Activated CD4-positive, alpha-beta T cell treated with anti-CD3 and anti-CD28 coated beads, Interleukin-2, Interleukin-4, amounts not matched to agents 100 ng/mL and 50 ng/mL, durations not matched to agents 16 hours and 8 hours (primary cell): ENCODE measurements at regions not wholly inside any gene's neighbourhood (a gene's known extent, or its start where the extent isn't known, plus 50 kb on each side); places are given as distances from the start of the nearest gene placed in this dataset.

Experiments used
- DNase-seq: peaks from one replicate; pipeline ENCODE4 v3.0.0-alpha.2; 2020; ENCODE audit warnings: low spot score

GRCh38 chr3:148023994-148024393, 614.8 kb downstream of the ZIC1 start:
- DNase-seq: no peak

GRCh38 chr3:148026009-148026588, 616.9 kb downstream of the ZIC1 start:
- DNase-seq: no peak

GRCh38 chr3:148030975-148031374, 621.8 kb downstream of the ZIC1 start:
- no peak for DNase-seq

- no peak for DNase-seq
These were observed 625.2 kb downstream of the ZIC1 start for GRCh38 chr3:148034353-148034752.

- DNase-seq: no peak
These were observed 627.2 kb downstream of the ZIC1 start for GRCh38 chr3:148036331-148036876.

GRCh38 chr3:148042663-148043445, 633.7 kb downstream of the ZIC1 start:
- DNase-seq: no peak

- no peak for DNase-seq
These were observed 635.0 kb downstream of the ZIC1 start for GRCh38 chr3:148044151-148044550.

GRCh38 chr3:148054999-148055398, 642.7 kb upstream of the AGTR1 start:
- no peak for DNase-seq

- DNase-seq: no peak
These were observed 635.1 kb upstream of the AGTR1 start for GRCh38 chr3:148062590-148062989.

- no peak for DNase-seq
These were observed 630.9 kb upstream of the AGTR1 start for GRCh38 chr3:148066802-148067201.

GRCh38 chr3:148068466-148068865, 629.2 kb upstream of the AGTR1 start:
- DNase-seq: no peak

GRCh38 chr3:148070041-148070440, 627.7 kb upstream of the AGTR1 start:
- no peak for DNase-seq

- DNase-seq: no peak
These were observed 623.8 kb upstream of the AGTR1 start for GRCh38 chr3:148073721-148074456.

- DNase-seq: no peak
These were observed 622.8 kb upstream of the AGTR1 start for GRCh38 chr3:148074946-148075345.

GRCh38 chr3:148075771-148076716, 621.7 kb upstream of the AGTR1 start:
- DNase-seq: no peak

GRCh38 chr3:148077318-148077923, 620.3 kb upstream of the AGTR1 start:
- peak; percentile 11 for DNase-seq

GRCh38 chr3:148077965-148078364, 619.7 kb upstream of the AGTR1 start:
- no peak for DNase-seq

GRCh38 chr3:148078658-148079057, 619.0 kb upstream of the AGTR1 start:
- DNase-seq: no peak

- no peak for DNase-seq
These were observed 618.3 kb upstream of the AGTR1 start for GRCh38 chr3:148079370-148079769.

- no peak for DNase-seq
These were observed 615.8 kb upstream of the AGTR1 start for GRCh38 chr3:148081926-148082325.
